Fibroblast of lung (primary cell): ENCODE measurements at regions not wholly inside any gene's neighbourhood (a gene's known extent, or its start where the extent isn't known, plus 50 kb on each side); places are given as distances from the start of the nearest gene placed in this dataset.

Experiments used
- CTCF ChIP-seq, 2 donors: IDR thresholded peaks in 1 of 2; conservative IDR thresholded peaks in 1 of 2; 1 replicate in 1 of 2; 2 replicates in 1 of 2; pipeline ENCODE4 v1.5.1; 2011 to 2012; ENCODE audit warnings: low read length in 2 of 2, control low read depth in 1 of 2, inconsistent platforms in 1 of 2, low read depth in 1 of 2, mild to moderate bottlenecking in 1 of 2
- EZH2 ChIP-seq: IDR thresholded peaks from 2 replicates; pipeline ENCODE4 v1.5.1; 2012; ENCODE audit warnings: low read length, control low read depth, mild to moderate bottlenecking; ENCODE audit errors: missing control alignments

- TF ChIP-seq CTCF (conservative IDR thresholded peaks at IDR 0.05 in 1 of 2, IDR thresholded peaks at IDR 0.05 in 1 of 2; ENCODE audit: low read depth in 1 of 2, low read length in 2 of 2) (no peak), EZH2 (no peak)
Observed at GRCh38 chr17:70006159-70006558, 68.9 kb upstream of the KCNJ16 start.
